SJSA1 (cell line): ENCODE measurements at regions not wholly inside any gene's neighbourhood (a gene's known extent, or its start where the extent isn't known, plus 50 kb on each side); places are given as distances from the start of the nearest gene placed in this dataset.

Experiments used
- DNase-seq, 2 experiments: peaks; one replicate each; pipeline ENCODE4 v3.0.0-alpha.2; 2015 to 2020; ENCODE audit warnings: low spot score in 2 of 2, low read depth in 1 of 2
- H3K27ac ChIP-seq: fragments of 250-450 bp; sonication (Bioruptor Pico); 2 replicates; pipeline ENCODE4 v1.5.1; 2020; ENCODE audit warnings: mild to moderate bottlenecking, moderate library complexity
- H3K27me3 ChIP-seq: fragments of 250-450 bp; sonication (Bioruptor Pico); replicated peaks from 2 replicates; pipeline ENCODE4 v1.5.1; 2020; ENCODE audit warnings: mild to moderate bottlenecking, moderate library complexity
- H3K36me3 ChIP-seq: fragments of 250-450 bp; sonication (Bioruptor Pico); 2 replicates; pipeline ENCODE4 v1.5.1; 2020; ENCODE audit warnings: mild to moderate bottlenecking
- H3K4me1 ChIP-seq: fragments of 250-450 bp; sonication (Bioruptor Pico); replicated peaks from 2 replicates; pipeline ENCODE4 v1.6.1; 2021; ENCODE audit warnings: mild to moderate bottlenecking
- H3K4me3 ChIP-seq: fragments of 250-450 bp; sonication (Bioruptor Pico); 2 replicates; pipeline ENCODE4 v1.5.1; 2020; ENCODE audit warnings: mild to moderate bottlenecking
- H3K9me3 ChIP-seq: fragments of 250-450 bp; sonication (Bioruptor Pico); replicated peaks from 2 replicates; pipeline ENCODE4 v1.5.1; 2020; ENCODE audit warnings: mild to moderate bottlenecking

DNA sequence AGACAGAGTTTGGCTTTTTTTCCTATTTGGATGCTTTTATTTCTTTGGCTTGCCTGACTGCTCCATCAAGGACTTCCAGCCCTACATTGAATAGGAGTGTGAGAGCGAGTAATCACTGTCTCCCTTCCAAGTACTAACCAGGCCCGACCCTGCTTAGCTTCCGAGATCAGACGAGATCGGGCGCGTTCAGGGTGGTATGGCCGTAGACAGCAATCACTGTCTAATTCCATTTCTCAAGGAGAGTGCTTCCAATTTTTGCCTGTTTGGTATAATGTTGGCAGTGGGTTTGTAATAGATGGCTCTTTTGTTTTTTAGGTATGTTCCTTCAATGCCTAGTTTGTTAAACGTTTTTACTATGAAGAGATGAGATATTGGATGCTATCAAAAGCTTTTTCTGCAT, 125.0 kb upstream of the PEX5L start:
- no peaks in the 10 kb centered on the region for H3K36me3 ChIP-seq
- no peaks in the 10 kb centered on the region for H3K4me1 ChIP-seq
- DNase-seq, result no peak
- H3K27me3 ChIP-seq, result no peaks in the 10 kb centered on the region
- no peak overlapping the region for H3K27ac ChIP-seq
- no peak overlapping the region for H3K4me3 ChIP-seq
- H3K9me3 ChIP-seq, result no peaks in the 10 kb centered on the region

DNA sequence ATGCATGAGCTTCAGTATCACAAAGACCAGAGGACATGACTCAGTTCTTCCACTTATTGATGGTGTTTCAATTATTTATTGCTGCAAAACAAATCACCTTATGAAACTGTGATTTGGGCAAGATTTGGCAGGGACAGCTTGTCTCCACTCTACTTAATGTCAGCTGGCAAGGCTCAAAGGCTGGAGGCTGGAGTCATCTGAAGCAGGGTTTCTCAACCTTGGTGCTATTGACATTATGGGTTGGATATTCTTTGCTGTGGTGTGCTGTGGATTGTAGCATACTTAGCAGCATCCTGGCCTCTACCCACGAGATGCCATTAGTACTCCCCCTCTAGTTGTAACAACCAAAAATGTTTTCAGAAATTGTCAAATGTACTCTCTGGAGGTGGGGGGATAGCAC, 138.8 kb upstream of the PEX5L start:
- Histone ChIP-seq H3K27me3 (no peaks in the 10 kb centered on the region), H3K9me3 (no peaks in the 10 kb centered on the region), H3K27ac (no peak overlapping the region), H3K36me3 (no peaks in the 10 kb centered on the region), H3K4me3 (no peak overlapping the region), H3K4me1 (no peaks in the 10 kb centered on the region)
- no peak for DNase-seq

GRCh38 chr3:180176059-180176458, 139.3 kb upstream of the PEX5L start:
- Histone ChIP-seq H3K27me3 (no peaks in the 10 kb centered on the region), H3K4me1 (no peaks in the 10 kb centered on the region), H3K27ac (no peak overlapping the region), H3K9me3 (no peaks in the 10 kb centered on the region), H3K36me3 (no peaks in the 10 kb centered on the region), H3K4me3 (no peak overlapping the region)
- no peak for DNase-seq

- H3K27ac ChIP-seq, result no peak overlapping the region
- no peak for DNase-seq
- H3K4me1 ChIP-seq, result no peaks in the 10 kb centered on the region
- no peaks in the 10 kb centered on the region for H3K9me3 ChIP-seq
- H3K27me3 ChIP-seq, result no peaks in the 10 kb centered on the region
- no peaks in the 10 kb centered on the region for H3K36me3 ChIP-seq
- H3K4me3 ChIP-seq, result no peak overlapping the region
Observed at GRCh38 chr3:180177255-180177654, 140.5 kb upstream of the PEX5L start.

- no peak for DNase-seq
- no peaks in the 10 kb centered on the region for H3K9me3 ChIP-seq
- H3K4me3 ChIP-seq, result no peak overlapping the region
- no peaks in the 10 kb centered on the region for H3K4me1 ChIP-seq
- H3K36me3 ChIP-seq, result no peaks in the 10 kb centered on the region
- H3K27ac ChIP-seq, result no peak overlapping the region
- no peaks in the 10 kb centered on the region for H3K27me3 ChIP-seq
Observed at GRCh38 chr3:180179562-180179961, 142.8 kb upstream of the PEX5L start.

GRCh38 chr3:180180795-180181194, 144.1 kb upstream of the PEX5L start:
- Histone ChIP-seq H3K9me3 (no peaks in the 10 kb centered on the region), H3K4me3 (no peak overlapping the region), H3K36me3 (no peaks in the 10 kb centered on the region), H3K4me1 (no peaks in the 10 kb centered on the region), H3K27me3 (no peaks in the 10 kb centered on the region), H3K27ac (no peak overlapping the region)
- DNase-seq, result no peak

DNA sequence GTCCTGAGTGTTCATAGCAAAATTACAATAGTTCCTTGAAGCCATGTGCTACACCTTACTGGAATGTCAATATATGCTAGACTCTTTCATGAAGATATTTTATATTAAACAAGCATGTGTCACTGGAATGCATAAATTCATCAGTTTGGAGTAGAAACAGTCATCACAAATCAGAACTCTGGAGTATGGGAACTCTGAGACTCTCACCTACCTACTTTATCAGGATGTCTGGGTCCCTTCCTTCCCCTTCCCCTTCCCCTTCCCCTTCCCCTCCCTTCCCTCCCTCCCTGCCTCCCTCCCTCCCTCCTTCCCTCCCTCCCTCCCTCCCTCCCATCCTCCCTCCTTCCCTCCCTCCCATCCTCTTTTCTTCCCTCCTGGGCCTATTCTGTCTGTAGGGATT, 144.7 kb upstream of the PEX5L start:
- Histone ChIP-seq H3K27me3 (no peaks in the 10 kb centered on the region), H3K4me3 (no peak overlapping the region), H3K36me3 (no peaks in the 10 kb centered on the region), H3K9me3 (no peaks in the 10 kb centered on the region), H3K4me1 (no peaks in the 10 kb centered on the region), H3K27ac (no peak overlapping the region)
- no peak for DNase-seq

GRCh38 chr3:180183346-180183745, 146.6 kb upstream of the PEX5L start:
- no peaks in the 10 kb centered on the region for H3K9me3 ChIP-seq
- H3K27ac ChIP-seq, result no peak overlapping the region
- no peak overlapping the region for H3K4me3 ChIP-seq
- DNase-seq, result no peak
- no peaks in the 10 kb centered on the region for H3K36me3 ChIP-seq
- H3K4me1 ChIP-seq, result no peaks in the 10 kb centered on the region
- H3K27me3 ChIP-seq, result no peaks in the 10 kb centered on the region

DNA sequence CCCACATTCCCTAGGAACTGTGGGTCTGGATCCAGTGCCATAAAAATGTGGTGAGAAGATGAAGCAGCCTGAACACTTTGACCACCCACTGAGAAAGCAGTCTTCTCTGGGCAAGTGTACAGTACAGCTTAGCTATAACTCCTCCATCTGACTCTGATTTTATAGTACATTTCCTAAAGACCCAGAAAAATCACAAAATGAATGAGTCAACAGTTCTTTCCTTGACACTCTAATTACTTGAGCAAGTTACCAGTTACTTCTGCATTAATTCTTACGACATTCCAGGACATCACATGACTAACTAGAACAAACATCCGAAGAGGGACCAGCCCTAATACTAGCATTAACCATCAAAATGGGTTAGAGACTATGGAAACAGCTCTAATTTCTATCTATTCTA, 148.1 kb upstream of the PEX5L start:
- no peak for DNase-seq
- no peak overlapping the region for H3K27ac ChIP-seq
- H3K27me3 ChIP-seq, result no peaks in the 10 kb centered on the region
- H3K4me1 ChIP-seq, result no peaks in the 10 kb centered on the region
- H3K9me3 ChIP-seq, result no peaks in the 10 kb centered on the region
- no peak overlapping the region for H3K4me3 ChIP-seq
- no peaks in the 10 kb centered on the region for H3K36me3 ChIP-seq

- Histone ChIP-seq H3K36me3 (no peaks in the 10 kb centered on the region), H3K4me1 (no peaks in the 10 kb centered on the region), H3K27ac (no peak overlapping the region), H3K9me3 (no peaks in the 10 kb centered on the region), H3K27me3 (no peaks in the 10 kb centered on the region), H3K4me3 (no peak overlapping the region)
- no peak for DNase-seq
Observed at GRCh38 chr3:180185650-180186049, 148.9 kb upstream of the PEX5L start.

DNA sequence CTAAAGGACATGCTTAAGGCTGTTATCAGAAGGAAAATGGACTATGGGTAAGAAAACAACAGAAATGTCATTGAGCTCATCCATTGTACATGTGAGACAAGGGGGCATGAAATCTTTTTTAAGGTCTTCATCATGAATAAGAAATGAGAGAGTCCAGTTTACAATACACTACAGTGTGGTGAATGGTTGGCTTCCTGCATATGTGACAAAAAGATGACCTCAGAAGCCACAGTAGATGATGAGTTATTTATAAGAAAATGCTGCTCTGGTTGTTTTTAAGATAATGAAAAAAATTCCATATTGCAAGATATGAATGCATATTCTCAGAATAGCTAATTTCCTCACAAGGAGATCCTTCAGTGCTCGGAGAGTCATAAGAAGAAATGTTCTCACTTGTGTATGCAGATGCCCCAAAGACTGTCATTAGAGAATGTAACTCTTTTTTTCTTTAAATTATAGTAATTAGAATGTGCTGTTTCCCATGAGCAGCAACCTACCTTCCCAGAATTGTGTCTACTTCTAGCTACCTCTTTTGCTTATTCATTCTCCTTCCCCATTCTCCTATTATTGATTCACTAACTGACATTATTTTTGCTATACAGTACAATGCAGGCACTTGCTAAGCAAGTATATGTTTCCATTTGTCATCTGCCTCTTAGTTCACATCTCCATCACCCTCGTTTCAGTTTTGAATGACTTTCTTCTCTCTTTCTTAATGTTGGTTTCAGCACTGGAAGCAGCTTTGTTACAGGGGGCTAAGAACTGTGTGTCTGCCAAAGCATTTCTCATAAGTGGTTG, 152.0 kb upstream of the PEX5L start:
- H3K27ac ChIP-seq, result no peak overlapping the region

DNA sequence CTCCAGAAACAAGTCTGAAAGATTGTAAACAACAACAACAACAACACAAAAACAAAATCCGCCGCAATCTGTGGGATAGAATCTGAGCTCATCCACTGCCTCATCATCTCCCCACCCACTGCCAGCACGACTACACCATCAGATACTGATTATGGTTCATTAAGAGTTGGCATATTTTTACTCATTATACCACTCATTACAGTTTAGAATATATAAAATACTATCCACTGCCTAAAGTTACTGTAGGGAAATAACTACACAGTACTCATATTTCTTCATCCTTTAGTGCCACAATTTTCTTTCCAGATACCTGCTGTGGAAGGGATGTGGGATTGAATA, 152.5 kb upstream of the PEX5L start:
- Histone ChIP-seq H3K4me3 (no peak overlapping the region), H3K36me3 (no peaks in the 10 kb centered on the region), H3K9me3 (no peaks in the 10 kb centered on the region), H3K27ac (no peak overlapping the region), H3K27me3 (no peaks in the 10 kb centered on the region), H3K4me1 (no peaks in the 10 kb centered on the region)
- no peak for DNase-seq

More for the DNA sequence above, 152.0 kb upstream of the PEX5L start:
- Histone ChIP-seq H3K4me1 (no peaks in the 10 kb centered on the region), H3K9me3 (no peaks in the 10 kb centered on the region), H3K27me3 (no peaks in the 10 kb centered on the region), H3K36me3 (no peaks in the 10 kb centered on the region), H3K4me3 (no peak overlapping the region)
- DNase-seq, result no peak

- H3K4me1 ChIP-seq, result no peaks in the 10 kb centered on the region
- H3K4me3 ChIP-seq, result no peak overlapping the region
- H3K9me3 ChIP-seq, result no peaks in the 10 kb centered on the region
- H3K27ac ChIP-seq, result no peak overlapping the region
- DNase-seq, result no peak
- H3K36me3 ChIP-seq, result no peaks in the 10 kb centered on the region
- H3K27me3 ChIP-seq, result no peaks in the 10 kb centered on the region
Observed at GRCh38 chr3:180196658-180197057, 159.9 kb upstream of the PEX5L start.

- Histone ChIP-seq H3K4me3 (no peak overlapping the region), H3K4me1 (no peaks in the 10 kb centered on the region), H3K9me3 (no peaks in the 10 kb centered on the region), H3K27me3 (no peaks in the 10 kb centered on the region), H3K27ac (no peak overlapping the region), H3K36me3 (no peaks in the 10 kb centered on the region)
- DNase-seq, result no peak
Observed at GRCh38 chr3:180199417-180199995, 162.8 kb upstream of the PEX5L start.

DNA sequence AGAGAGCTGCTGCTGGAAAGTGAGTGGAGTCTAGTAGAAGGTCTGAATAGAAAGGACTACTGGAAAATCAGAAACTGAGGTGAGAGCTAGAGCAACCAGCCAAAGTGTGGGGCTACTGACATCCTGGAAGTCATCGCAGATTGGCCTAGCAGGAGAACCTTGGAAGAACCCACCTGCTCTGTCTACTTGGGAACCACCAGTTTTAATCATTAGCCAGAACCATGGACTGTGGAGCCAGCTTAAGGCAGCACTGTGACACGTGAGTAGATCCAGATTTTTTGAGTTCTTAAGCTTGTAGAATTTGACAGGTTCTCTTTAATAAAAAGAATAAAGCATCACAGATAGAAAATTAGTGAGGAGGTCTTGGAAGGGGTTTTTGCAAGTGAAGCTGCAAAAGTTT, 179.1 kb upstream of the PEX5L start:
- Histone ChIP-seq H3K4me3 (no peak overlapping the region), H3K27me3 (no peaks in the 10 kb centered on the region), H3K36me3 (no peaks in the 10 kb centered on the region), H3K27ac (no peak overlapping the region), H3K4me1 (no peaks in the 10 kb centered on the region), H3K9me3 (no peaks in the 10 kb centered on the region)
- no peak for DNase-seq
